ENCODE measurements at regions not wholly inside any gene's neighbourhood (a gene's known extent, or its start where the extent isn't known, plus 50 kb on each side); places are given as distances from the start of the nearest gene placed in this dataset.

DNA sequence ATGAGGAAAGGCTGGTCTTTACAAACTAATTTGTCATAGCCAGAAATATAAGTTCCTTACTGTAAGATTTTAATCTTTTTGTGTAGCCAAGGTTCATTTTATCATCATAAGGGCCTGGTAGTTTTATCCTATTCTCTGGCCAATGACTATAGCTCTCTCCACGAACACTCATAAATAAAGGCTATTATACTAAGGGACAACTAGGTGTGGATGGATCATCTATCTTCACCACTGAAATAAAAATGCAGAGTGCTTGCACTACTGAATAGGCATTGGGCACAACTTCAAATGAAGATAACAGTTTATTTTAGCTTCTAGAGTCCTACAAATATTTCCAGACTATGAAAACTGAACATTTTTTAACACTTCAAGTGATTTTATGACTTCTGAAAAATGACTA, 698.6 kb downstream of the NOVA1 start:
- TF ChIP-seq, protein P1, sequence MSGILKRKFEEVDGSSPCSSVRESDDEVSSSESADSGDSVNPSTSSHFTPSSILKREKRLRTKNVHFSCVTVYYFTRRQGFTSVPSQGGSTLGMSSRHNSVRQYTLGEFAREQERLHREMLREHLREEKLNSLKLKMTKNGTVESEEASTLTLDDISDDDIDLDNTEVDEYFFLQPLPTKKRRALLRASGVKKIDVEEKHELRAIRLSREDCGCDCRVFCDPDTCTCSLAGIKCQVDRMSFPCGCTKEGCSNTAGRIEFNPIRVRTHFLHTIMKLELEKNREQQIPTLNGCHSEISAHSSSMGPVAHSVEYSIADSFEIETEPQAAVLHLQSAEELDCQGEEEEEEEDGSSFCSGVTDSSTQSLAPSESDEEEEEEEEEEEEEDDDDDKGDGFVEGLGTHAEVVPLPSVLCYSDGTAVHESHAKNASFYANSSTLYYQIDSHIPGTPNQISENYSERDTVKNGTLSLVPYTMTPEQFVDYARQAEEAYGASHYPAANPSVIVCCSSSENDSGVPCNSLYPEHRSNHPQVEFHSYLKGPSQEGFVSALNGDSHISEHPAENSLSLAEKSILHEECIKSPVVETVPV (CRISPR knock-in tag; IDR thresholded peaks at IDR 0.05) = no peak
- TF ChIP-seq, protein P2, sequence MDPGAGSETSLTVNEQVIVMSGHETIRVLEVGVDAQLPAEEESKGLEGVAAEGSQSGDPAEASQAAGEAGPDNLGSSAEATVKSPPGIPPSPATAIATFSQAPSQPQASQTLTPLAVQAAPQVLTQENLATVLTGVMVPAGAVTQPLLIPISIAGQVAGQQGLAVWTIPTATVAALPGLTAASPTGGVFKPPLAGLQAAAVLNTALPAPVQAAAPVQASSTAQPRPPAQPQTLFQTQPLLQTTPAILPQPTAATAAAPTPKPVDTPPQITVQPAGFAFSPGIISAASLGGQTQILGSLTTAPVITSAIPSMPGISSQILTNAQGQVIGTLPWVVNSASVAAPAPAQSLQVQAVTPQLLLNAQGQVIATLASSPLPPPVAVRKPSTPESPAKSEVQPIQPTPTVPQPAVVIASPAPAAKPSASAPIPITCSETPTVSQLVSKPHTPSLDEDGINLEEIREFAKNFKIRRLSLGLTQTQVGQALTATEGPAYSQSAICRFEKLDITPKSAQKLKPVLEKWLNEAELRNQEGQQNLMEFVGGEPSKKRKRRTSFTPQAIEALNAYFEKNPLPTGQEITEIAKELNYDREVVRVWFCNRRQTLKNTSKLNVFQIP (CRISPR knock-in tag; IDR thresholded peaks at IDR 0.05; ENCODE audit: borderline replicate concordance, low read depth) = no peak
- TF ChIP-seq ESRRG (CRISPR knock-in tag; IDR thresholded peaks at IDR 0.05) (no peak), ISL1 (CRISPR knock-in tag; IDR thresholded peaks at IDR 0.05) (no peak), BACH2 (CRISPR knock-in tag; IDR thresholded peaks at IDR 0.05; ENCODE audit: borderline replicate concordance) (no peak), OSR1 (CRISPR knock-in tag; IDR thresholded peaks at IDR 0.05) (no peak), GLIS3 (CRISPR knock-in tag; IDR thresholded peaks at IDR 0.05) (no peak), ZFP30 (CRISPR knock-in tag; IDR thresholded peaks at IDR 0.05) (no peak), ZNF8 (CRISPR knock-in tag; IDR thresholded peaks at IDR 0.05) (no peak), RARB (CRISPR knock-in tag; IDR thresholded peaks at IDR 0.05) (no peak)
- TF ChIP-seq, protein P3, sequence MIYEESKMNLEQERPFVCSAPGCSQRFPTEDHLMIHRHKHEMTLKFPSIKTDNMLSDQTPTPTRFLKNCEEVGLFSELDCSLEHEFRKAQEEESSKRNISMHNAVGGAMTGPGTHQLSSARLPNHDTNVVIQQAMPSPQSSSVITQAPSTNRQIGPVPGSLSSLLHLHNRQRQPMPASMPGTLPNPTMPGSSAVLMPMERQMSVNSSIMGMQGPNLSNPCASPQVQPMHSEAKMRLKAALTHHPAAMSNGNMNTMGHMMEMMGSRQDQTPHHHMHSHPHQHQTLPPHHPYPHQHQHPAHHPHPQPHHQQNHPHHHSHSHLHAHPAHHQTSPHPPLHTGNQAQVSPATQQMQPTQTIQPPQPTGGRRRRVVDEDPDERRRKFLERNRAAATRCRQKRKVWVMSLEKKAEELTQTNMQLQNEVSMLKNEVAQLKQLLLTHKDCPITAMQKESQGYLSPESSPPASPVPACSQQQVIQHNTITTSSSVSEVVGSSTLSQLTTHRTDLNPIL (CRISPR knock-in tag; IDR thresholded peaks at IDR 0.05; ENCODE audit: low read depth) = no peak
- TF ChIP-seq, protein P4, sequence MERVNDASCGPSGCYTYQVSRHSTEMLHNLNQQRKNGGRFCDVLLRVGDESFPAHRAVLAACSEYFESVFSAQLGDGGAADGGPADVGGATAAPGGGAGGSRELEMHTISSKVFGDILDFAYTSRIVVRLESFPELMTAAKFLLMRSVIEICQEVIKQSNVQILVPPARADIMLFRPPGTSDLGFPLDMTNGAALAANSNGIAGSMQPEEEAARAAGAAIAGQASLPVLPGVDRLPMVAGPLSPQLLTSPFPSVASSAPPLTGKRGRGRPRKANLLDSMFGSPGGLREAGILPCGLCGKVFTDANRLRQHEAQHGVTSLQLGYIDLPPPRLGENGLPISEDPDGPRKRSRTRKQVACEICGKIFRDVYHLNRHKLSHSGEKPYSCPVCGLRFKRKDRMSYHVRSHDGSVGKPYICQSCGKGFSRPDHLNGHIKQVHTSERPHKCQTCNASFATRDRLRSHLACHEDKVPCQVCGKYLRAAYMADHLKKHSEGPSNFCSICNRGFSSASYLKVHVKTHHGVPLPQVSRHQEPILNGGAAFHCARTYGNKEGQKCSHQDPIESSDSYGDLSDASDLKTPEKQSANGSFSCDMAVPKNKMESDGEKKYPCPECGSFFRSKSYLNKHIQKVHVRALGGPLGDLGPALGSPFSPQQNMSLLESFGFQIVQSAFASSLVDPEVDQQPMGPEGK (CRISPR knock-in tag; IDR thresholded peaks at IDR 0.05; ENCODE audit: borderline replicate concordance) = no peak
